GM12892 (cell line): ENCODE measurements at regions not wholly inside any gene's neighbourhood (a gene's known extent, or its start where the extent isn't known, plus 50 kb on each side); places are given as distances from the start of the nearest gene placed in this dataset.

Experiments used
- POLR2A ChIP-seq: IDR thresholded peaks from 2 replicates; pipeline ENCODE4 v1.6.1; 2011; ENCODE audit warnings: low read depth, low read length, control low read depth
- POLR2AphosphoS5 ChIP-seq: IDR thresholded peaks from 2 replicates; pipeline ENCODE4 v1.6.1; 2011; ENCODE audit warnings: low read depth, low read length, control low read depth
- TAF1 ChIP-seq: IDR thresholded peaks from 2 replicates; pipeline ENCODE4 v1.6.1; 2011; ENCODE audit warnings: low read depth, mild to moderate bottlenecking, control low read depth, low read length, borderline replicate concordance

GRCh38 chr21:26332867-26333266 is 162.3 kb upstream of the APP start:
- TF ChIP-seq POLR2A, result no peak
- no peak for TF ChIP-seq POLR2AphosphoS5
- no peak for TF ChIP-seq TAF1
